ENCODE measurements at regions not wholly inside any gene's neighbourhood (a gene's known extent, or its start where the extent isn't known, plus 50 kb on each side); places are given as distances from the start of the nearest gene placed in this dataset.
"Not testable (repeated sequence)": the region's sequence is repeated elsewhere in the genome, so short reads cannot be mapped to it uniquely, and the experiment has no call there.

- Histone ChIP-seq H3K36me3 (ENCODE audit: insufficient read depth, low read length) (no peaks in the 10 kb centered on the region), H3K27me3 (ENCODE audit: control insufficient read depth in 1 of 2, insufficient read depth in 2 of 2, low read length in 2 of 2) (no peaks in the 10 kb centered on the region), H3K9me3 (ENCODE audit: control insufficient read depth in 1 of 2, insufficient read depth in 1 of 2, low read length in 2 of 2) (no peaks in the 10 kb centered on the region), H3K27ac (ENCODE audit: low read depth in 1 of 2, low read length in 2 of 2) (no peak overlapping the region), H3K4me3 (ENCODE audit: low read length) (no peak overlapping the region), H3K4me1 (ENCODE audit: insufficient read depth, low read length) (no peaks in the 10 kb centered on the region)
- POLR2A ChIA-PET = no interaction called here
- Mint-ChIP-seq H3K27me3 (peaks cover 10% of the 10 kb centered on the region), H3K4me3 (no peak overlapping the region), H3K27ac (no peak overlapping the region), H3K36me3 (ENCODE audit: low read depth) (no peaks in the 10 kb centered on the region), H3K9me3 (no peaks in the 10 kb centered on the region), H3K4me1 (ENCODE audit: low read depth) (no peaks in the 10 kb centered on the region)
- CTCF ChIA-PET = no interaction called here
- TF ChIP-seq CTCF (IDR thresholded peaks at IDR 0.05) = no peak
- ATAC-seq (ENCODE audit: poor library complexity) (no peak), DNase-seq (no peak)
- intact Hi-C loops (cut with DNase I, micrococcal nuclease) = no loop called here
These were observed 226.7 kb upstream of the NOCT start for GRCh38 chr4:138788857-138789256.

- Mint-ChIP-seq H3K27ac (no peak overlapping the region), H3K27me3 (peaks cover 10% of the 10 kb centered on the region), H3K4me3 (no peak overlapping the region), H3K9me3 (no peaks in the 10 kb centered on the region), H3K4me1 (ENCODE audit: low read depth) (no peaks in the 10 kb centered on the region), H3K36me3 (ENCODE audit: low read depth) (no peaks in the 10 kb centered on the region)
- CTCF ChIA-PET = no interaction called here
- no peak for TF ChIP-seq CTCF (IDR thresholded peaks at IDR 0.05)
- H3K4me3 ChIP-seq (ENCODE audit: low read length) = no peak overlapping the region
- no peak for ATAC-seq (ENCODE audit: poor library complexity)
- POLR2A ChIA-PET = no interaction called here
- H3K9me3 ChIP-seq (ENCODE audit: control insufficient read depth in 1 of 2, insufficient read depth in 1 of 2, low read length in 2 of 2) = no peaks in the 10 kb centered on the region
- H3K4me1 ChIP-seq (ENCODE audit: insufficient read depth, low read length) = no peaks in the 10 kb centered on the region
- no peaks in the 10 kb centered on the region for H3K36me3 ChIP-seq (ENCODE audit: insufficient read depth, low read length)
- intact Hi-C loops (cut with DNase I, micrococcal nuclease) = no loop called here
- no peaks in the 10 kb centered on the region for H3K27me3 ChIP-seq (ENCODE audit: control insufficient read depth in 1 of 2, insufficient read depth in 2 of 2, low read length in 2 of 2)
- DNase-seq = no peak
- no peak overlapping the region for H3K27ac ChIP-seq (ENCODE audit: low read depth in 1 of 2, low read length in 2 of 2)
These were observed 227.3 kb upstream of the NOCT start for GRCh38 chr4:138788267-138788790.

- POLR2A ChIA-PET; H3K27me3 ChIP-seq (ENCODE audit: control insufficient read depth in 1 of 2, insufficient read depth in 2 of 2, low read length in 2 of 2); H3K4me1 Mint-ChIP-seq (ENCODE audit: low read depth); ATAC-seq (ENCODE audit: poor library complexity); intact Hi-C loops (cut with DNase I, micrococcal nuclease); H3K9me3 ChIP-seq (ENCODE audit: control insufficient read depth in 1 of 2, insufficient read depth in 1 of 2, low read length in 2 of 2); H3K4me3 Mint-ChIP-seq; H3K27me3 Mint-ChIP-seq; H3K4me1 ChIP-seq (ENCODE audit: insufficient read depth, low read length); H3K4me3 ChIP-seq (ENCODE audit: low read length); H3K9me3 Mint-ChIP-seq; H3K27ac ChIP-seq (ENCODE audit: low read depth in 1 of 2, low read length in 2 of 2); DNase-seq; H3K36me3 ChIP-seq (ENCODE audit: insufficient read depth, low read length); H3K36me3 Mint-ChIP-seq (ENCODE audit: low read depth); CTCF ChIA-PET; H3K27ac Mint-ChIP-seq: not testable (repeated sequence)
These were observed 235.8 kb upstream of the NOCT start for GRCh38 chr4:138779761-138780160.

- H3K27ac ChIP-seq (ENCODE audit: low read depth in 1 of 2, low read length in 2 of 2) = no peak overlapping the region
- DNase-seq (peak in 2 of 14 experiments; percentile 6 to 12), ATAC-seq (ENCODE audit: poor library complexity) (no peak)
- no peak for TF ChIP-seq CTCF (IDR thresholded peaks at IDR 0.05)
- no peaks in the 10 kb centered on the region for H3K27me3 ChIP-seq (ENCODE audit: control insufficient read depth in 1 of 2, insufficient read depth in 2 of 2, low read length in 2 of 2)
- H3K36me3 Mint-ChIP-seq (ENCODE audit: low read depth) = no peaks in the 10 kb centered on the region
- no peaks in the 10 kb centered on the region for H3K4me1 ChIP-seq (ENCODE audit: insufficient read depth, low read length)
- H3K36me3 ChIP-seq (ENCODE audit: insufficient read depth, low read length) = no peaks in the 10 kb centered on the region
- H3K9me3 ChIP-seq (ENCODE audit: control insufficient read depth in 1 of 2, insufficient read depth in 1 of 2, low read length in 2 of 2) = no peaks in the 10 kb centered on the region
- no peaks in the 10 kb centered on the region for H3K27me3 Mint-ChIP-seq
- no peak overlapping the region for H3K4me3 ChIP-seq (ENCODE audit: low read length)
- no peaks in the 10 kb centered on the region for H3K4me1 Mint-ChIP-seq (ENCODE audit: low read depth)
- CTCF ChIA-PET = no interaction called here
- H3K4me3 Mint-ChIP-seq = no peak overlapping the region
- H3K27ac Mint-ChIP-seq = no peak overlapping the region
- POLR2A ChIA-PET = no interaction called here
- intact Hi-C loops (cut with DNase I, micrococcal nuclease) = no loop called here
- H3K9me3 Mint-ChIP-seq = peaks cover 2% of the 10 kb centered on the region
These were observed 239.7 kb upstream of the NOCT start for GRCh38 chr4:138775890-138776289.

All from CD4-positive, alpha-beta T cell (primary cell).